GM12878 (cell line): ENCODE measurements at regions not wholly inside any gene's neighbourhood (a gene's known extent, or its start where the extent isn't known, plus 50 kb on each side); places are given as distances from the start of the nearest gene placed in this dataset.

Experiments
- EED ChIP-seq: sonication (generic); IDR thresholded peaks from 2 replicates; pipeline ENCODE4 v1.6.1; 2016; ENCODE audit warnings: antibody characterized with exemption, low read depth
- EGR1 ChIP-seq, 2 experiments: IDR thresholded peaks; 1 replicate in 1 of 2; 2 replicates in 1 of 2; pipeline ENCODE4 v1.6.1; 2011 to 2012; ENCODE audit warnings: low read depth in 2 of 2, low read length in 2 of 2, borderline replicate concordance in 1 of 2, mild to moderate bottlenecking in 1 of 2, moderate library complexity in 1 of 2
- EP300 ChIP-seq, 2 experiments: fragments of 150-350 bp in 1 of 2; IDR thresholded peaks; 2 replicates each; pipeline ENCODE4 v1.6.1; 2011 to 2012; ENCODE audit warnings: low read depth in 2 of 2, low read length in 2 of 2, borderline replicate concordance in 1 of 2, improper control_type of control experiment in 1 of 2, inconsistent platforms in 1 of 2; ENCODE audit not compliant: control insufficient read depth in 1 of 2
- FOS ChIP-seq: IDR thresholded peaks from 3 replicates; pipeline ENCODE4 v1.6.1; 2011; ENCODE audit warnings: borderline replicate concordance; ENCODE audit not compliant: insufficient read length; ENCODE audit errors: extremely low read depth
- GATAD2B ChIP-seq: fragments of 450-650 bp; conservative IDR thresholded peaks from 2 replicates; pipeline ENCODE4 v1.6.1; 2017; ENCODE audit warnings: low read depth, mild to moderate bottlenecking, moderate library complexity
- HCFC1 ChIP-seq: fragments of 150-350 bp; IDR thresholded peaks from 2 replicates; pipeline ENCODE4 v1.6.1; 2014; ENCODE audit warnings: low read length
- HDAC6 ChIP-seq: fragments of 200-600 bp; sonication (generic); IDR thresholded peaks from one replicate; pipeline ENCODE4 v1.8.0; 2017; ENCODE audit warnings: antibody characterized with exemption; ENCODE audit not compliant: unreplicated experiment
- HDGF ChIP-seq: fragments of 450-650 bp; IDR thresholded peaks from 2 replicates; pipeline ENCODE4 v1.6.1; 2016; ENCODE audit warnings: antibody characterized with exemption
- IKZF2 ChIP-seq, 2 experiments: fragments of 450-650 bp; IDR thresholded peaks; 2 replicates each; pipeline ENCODE4 v1.6.1; 2017; ENCODE audit warnings: mild to moderate bottlenecking in 2 of 2, moderate library complexity in 2 of 2
- JUND ChIP-seq: IDR thresholded peaks from 2 replicates; pipeline ENCODE4 v1.6.1; 2012; ENCODE audit warnings: low read depth, mild to moderate bottlenecking, low read length, improper control_type of control experiment, moderate library complexity
- KAT2A ChIP-seq: conservative IDR thresholded peaks from 2 replicates; pipeline ENCODE4 v1.6.1; 2011; ENCODE audit warnings: low read depth, low read length; ENCODE audit not compliant: control insufficient read depth
- NBN ChIP-seq: fragments of 450-650 bp; IDR thresholded peaks from 2 replicates; pipeline ENCODE4 v1.6.1; 2016
- NFIC ChIP-seq: IDR thresholded peaks from 2 replicates; pipeline ENCODE4 v1.6.1; 2012; ENCODE audit warnings: low read depth, mild to moderate bottlenecking, inconsistent platforms, low read length, moderate library complexity
- NFYA ChIP-seq: IDR thresholded peaks from 2 replicates; pipeline ENCODE4 v1.6.1; 2011; ENCODE audit warnings: low read depth, mild to moderate bottlenecking, low read length, improper control_type of control experiment, borderline replicate concordance
- NR2C1 ChIP-seq: fragments of 450-650 bp; IDR thresholded peaks from 2 replicates; pipeline ENCODE4 v1.6.1; 2017; ENCODE audit warnings: antibody characterized with exemption, mild to moderate bottlenecking, moderate library complexity
- POLR2AphosphoS5 ChIP-seq: IDR thresholded peaks from 2 replicates; pipeline ENCODE4 v1.6.1; 2011; ENCODE audit warnings: mild to moderate bottlenecking, low read length, inconsistent platforms
- RAD21 ChIP-seq: IDR thresholded peaks from 2 replicates; pipeline ENCODE4 v1.6.1; 2011; ENCODE audit warnings: mild to moderate bottlenecking, low read depth, low read length, moderate library complexity; ENCODE audit not compliant: insufficient read depth
- RELA ChIP-seq: fragments of 450-650 bp; IDR thresholded peaks from 2 replicates; pipeline ENCODE4 v1.8.0; 2014; ENCODE audit warnings: borderline replicate concordance; ENCODE audit not compliant: partially characterized antibody
- RFX5 ChIP-seq: IDR thresholded peaks from 2 replicates; pipeline ENCODE4 v1.6.1; 2011; ENCODE audit warnings: low read depth, low read length, improper control_type of control experiment
- ZNF274 ChIP-seq: IDR thresholded peaks from one replicate; pipeline ENCODE4 v1.8.0; 2011; ENCODE audit not compliant: insufficient read length, insufficient read depth
- ZNF622 ChIP-seq: fragments of 450-650 bp; IDR thresholded peaks from 2 replicates; pipeline ENCODE4 v1.6.1; 2017; ENCODE audit warnings: mild to moderate bottlenecking, inconsistent platforms
- ZZZ3 ChIP-seq: IDR thresholded peaks from 2 replicates; pipeline ENCODE4 v1.6.1; 2011; ENCODE audit warnings: low read depth; ENCODE audit not compliant: control insufficient read depth, insufficient read length
- TF ChIP-seq, protein P1 (sequence below): fragments of 450-650 bp; IDR thresholded peaks from 2 replicates; pipeline ENCODE4 v1.6.1; 2017; ENCODE audit warnings: mild to moderate bottlenecking
- TF ChIP-seq, protein P2 (sequence below): IDR thresholded peaks from 2 replicates; pipeline ENCODE4 v1.6.1; 2011; ENCODE audit warnings: borderline replicate concordance, low read depth, mild to moderate bottlenecking, moderate library complexity, low read length; ENCODE audit not compliant: insufficient read depth, poor library complexity, severe bottlenecking
- TF ChIP-seq, protein P3 (sequence below): fragments of 150-350 bp; IDR thresholded peaks from 2 replicates; pipeline ENCODE4 v1.6.1; 2014; ENCODE audit warnings: mild to moderate bottlenecking, low read depth, low read length
- TF ChIP-seq, protein P4 (sequence below): IDR thresholded peaks from 2 replicates; pipeline ENCODE4 v1.6.1; 2012; ENCODE audit warnings: low read length, inconsistent platforms

DNA sequence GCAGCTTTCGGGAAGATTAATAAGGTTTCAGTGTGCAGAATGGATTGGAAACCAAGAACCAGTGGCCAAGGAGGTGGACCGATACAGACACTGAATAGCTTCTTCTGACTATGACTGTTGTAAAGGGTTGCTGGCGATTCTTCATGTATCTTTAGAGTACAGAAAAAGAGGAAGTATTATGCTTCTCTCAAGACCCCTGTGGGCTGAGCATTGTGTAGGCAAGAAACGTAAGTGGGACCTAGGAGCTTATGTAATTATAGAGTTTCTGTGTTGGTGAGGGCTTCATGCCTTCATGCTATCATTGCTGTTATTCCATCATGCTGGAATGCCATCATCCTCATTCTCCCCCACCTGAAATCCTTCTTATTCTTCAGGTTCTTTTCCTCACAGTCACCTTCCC lies 105.4 kb upstream of the AKIRIN2 start (continued):
- TF ChIP-seq EP300 (IDR thresholded peaks at IDR 0.05; ENCODE audit: borderline replicate concordance in 1 of 2, control insufficient read depth in 1 of 2, low read depth in 2 of 2, low read length in 2 of 2), result peak in 1 of 2 experiments; percentile 44; a peak in 1 of 4 replicates
- no peak for TF ChIP-seq HDAC6
- no peak for TF ChIP-seq NR2C1
- TF ChIP-seq POLR2AphosphoS5, result no peak
- TF ChIP-seq, protein P1, sequence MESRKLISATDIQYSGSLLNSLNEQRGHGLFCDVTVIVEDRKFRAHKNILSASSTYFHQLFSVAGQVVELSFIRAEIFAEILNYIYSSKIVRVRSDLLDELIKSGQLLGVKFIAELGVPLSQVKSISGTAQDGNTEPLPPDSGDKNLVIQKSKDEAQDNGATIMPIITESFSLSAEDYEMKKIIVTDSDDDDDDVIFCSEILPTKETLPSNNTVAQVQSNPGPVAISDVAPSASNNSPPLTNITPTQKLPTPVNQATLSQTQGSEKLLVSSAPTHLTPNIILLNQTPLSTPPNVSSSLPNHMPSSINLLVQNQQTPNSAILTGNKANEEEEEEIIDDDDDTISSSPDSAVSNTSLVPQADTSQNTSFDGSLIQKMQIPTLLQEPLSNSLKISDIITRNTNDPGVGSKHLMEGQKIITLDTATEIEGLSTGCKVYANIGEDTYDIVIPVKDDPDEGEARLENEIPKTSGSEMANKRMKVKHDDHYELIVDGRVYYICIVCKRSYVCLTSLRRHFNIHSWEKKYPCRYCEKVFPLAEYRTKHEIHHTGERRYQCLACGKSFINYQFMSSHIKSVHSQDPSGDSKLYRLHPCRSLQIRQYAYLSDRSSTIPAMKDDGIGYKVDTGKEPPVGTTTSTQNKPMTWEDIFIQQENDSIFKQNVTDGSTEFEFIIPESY, result no peak
- no peak for TF ChIP-seq ZNF274
- TF ChIP-seq FOS, result no peak
- TF ChIP-seq NFYA, result no peak
- TF ChIP-seq IKZF2 (IDR thresholded peaks at IDR 0.05), result peak; percentile 73 to 82
- 0 out of 2 replicates have a peak, but pooled peaks have one; percentile 31 for TF ChIP-seq GATAD2B
- no peak for TF ChIP-seq JUND
- no peak for TF ChIP-seq RFX5
- TF ChIP-seq HCFC1, result no peak
- TF ChIP-seq, protein P2, sequence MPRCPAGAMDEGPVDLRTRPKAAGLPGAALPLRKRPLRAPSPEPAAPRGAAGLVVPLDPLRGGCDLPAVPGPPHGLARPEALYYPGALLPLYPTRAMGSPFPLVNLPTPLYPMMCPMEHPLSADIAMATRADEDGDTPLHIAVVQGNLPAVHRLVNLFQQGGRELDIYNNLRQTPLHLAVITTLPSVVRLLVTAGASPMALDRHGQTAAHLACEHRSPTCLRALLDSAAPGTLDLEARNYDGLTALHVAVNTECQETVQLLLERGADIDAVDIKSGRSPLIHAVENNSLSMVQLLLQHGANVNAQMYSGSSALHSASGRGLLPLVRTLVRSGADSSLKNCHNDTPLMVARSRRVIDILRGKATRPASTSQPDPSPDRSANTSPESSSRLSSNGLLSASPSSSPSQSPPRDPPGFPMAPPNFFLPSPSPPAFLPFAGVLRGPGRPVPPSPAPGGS, result no peak
- no peak for TF ChIP-seq ZNF622
- TF ChIP-seq, protein P3, sequence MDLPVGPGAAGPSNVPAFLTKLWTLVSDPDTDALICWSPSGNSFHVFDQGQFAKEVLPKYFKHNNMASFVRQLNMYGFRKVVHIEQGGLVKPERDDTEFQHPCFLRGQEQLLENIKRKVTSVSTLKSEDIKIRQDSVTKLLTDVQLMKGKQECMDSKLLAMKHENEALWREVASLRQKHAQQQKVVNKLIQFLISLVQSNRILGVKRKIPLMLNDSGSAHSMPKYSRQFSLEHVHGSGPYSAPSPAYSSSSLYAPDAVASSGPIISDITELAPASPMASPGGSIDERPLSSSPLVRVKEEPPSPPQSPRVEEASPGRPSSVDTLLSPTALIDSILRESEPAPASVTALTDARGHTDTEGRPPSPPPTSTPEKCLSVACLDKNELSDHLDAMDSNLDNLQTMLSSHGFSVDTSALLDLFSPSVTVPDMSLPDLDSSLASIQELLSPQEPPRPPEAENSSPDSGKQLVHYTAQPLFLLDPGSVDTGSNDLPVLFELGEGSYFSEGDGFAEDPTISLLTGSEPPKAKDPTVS, result no peak
- no peak for TF ChIP-seq NBN
- TF ChIP-seq ZZZ3, result no peak
- peak; percentile 60; the same call in 1 of the 2 replicates for TF ChIP-seq EED
- no peak for TF ChIP-seq RAD21
- TF ChIP-seq EGR1 (IDR thresholded peaks at IDR 0.05; ENCODE audit: borderline replicate concordance in 1 of 2, low read depth in 2 of 2, low read length in 2 of 2), result no peak
- TF ChIP-seq RELA, result no peak
- TF ChIP-seq, protein P4, sequence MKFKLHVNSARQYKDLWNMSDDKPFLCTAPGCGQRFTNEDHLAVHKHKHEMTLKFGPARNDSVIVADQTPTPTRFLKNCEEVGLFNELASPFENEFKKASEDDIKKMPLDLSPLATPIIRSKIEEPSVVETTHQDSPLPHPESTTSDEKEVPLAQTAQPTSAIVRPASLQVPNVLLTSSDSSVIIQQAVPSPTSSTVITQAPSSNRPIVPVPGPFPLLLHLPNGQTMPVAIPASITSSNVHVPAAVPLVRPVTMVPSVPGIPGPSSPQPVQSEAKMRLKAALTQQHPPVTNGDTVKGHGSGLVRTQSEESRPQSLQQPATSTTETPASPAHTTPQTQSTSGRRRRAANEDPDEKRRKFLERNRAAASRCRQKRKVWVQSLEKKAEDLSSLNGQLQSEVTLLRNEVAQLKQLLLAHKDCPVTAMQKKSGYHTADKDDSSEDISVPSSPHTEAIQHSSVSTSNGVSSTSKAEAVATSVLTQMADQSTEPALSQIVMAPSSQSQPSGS, result peak; percentile 70; the same call in 1 of the 2 replicates
- no peak for TF ChIP-seq KAT2A
- no peak for TF ChIP-seq HDGF
- TF ChIP-seq NFIC, result peak; percentile 22; the same call in 1 of the 2 replicates
